T-helper 2 cell treated with Interferon-gamma antibody and Interleukin-4, amounts not matched to agents 5 μg/mL and 100 μg/mL, for 36 hours (primary cell): ENCODE measurements at regions not wholly inside any gene's neighbourhood (a gene's known extent, or its start where the extent isn't known, plus 50 kb on each side); places are given as distances from the start of the nearest gene placed in this dataset.
"Not testable (repeated sequence)": the region's sequence is repeated elsewhere in the genome, so short reads cannot be mapped to it uniquely, and the experiment has no call there.

ENCODE experiments used
- DNase-seq: peaks from one replicate; pipeline ENCODE4 v3.0.0; 2021; ENCODE audit warnings: low spot score
- H3K27ac Mint-ChIP-seq: one replicate; pipeline ENCODE4 v1.8.0; 2021; ENCODE audit warnings: mild to moderate bottlenecking, mixed read lengths
- H3K27me3 Mint-ChIP-seq: one replicate; pipeline ENCODE4 v1.8.0; 2021; ENCODE audit warnings: low read depth, mixed read lengths
- H3K36me3 Mint-ChIP-seq: one replicate; pipeline ENCODE4 v1.8.0; 2021; ENCODE audit warnings: low read depth, mixed read lengths
- H3K4me1 Mint-ChIP-seq: one replicate; pipeline ENCODE4 v1.8.0; 2021; ENCODE audit warnings: low read depth, mixed read lengths
- H3K4me3 Mint-ChIP-seq: one replicate; pipeline ENCODE4 v1.8.0; 2022; ENCODE audit warnings: mild to moderate bottlenecking, moderate library complexity, mixed read lengths
- H3K9me3 Mint-ChIP-seq: one replicate; pipeline ENCODE4 v1.8.0; 2021; ENCODE audit warnings: mixed read lengths

- not testable (repeated sequence) for H3K36me3 Mint-ChIP-seq, H3K27ac Mint-ChIP-seq, H3K4me1 Mint-ChIP-seq
Measured at GRCh38 chr17:21603292-21603691, 89.0 kb upstream of the KCNJ18 start.

GRCh38 chr17:21611443-21611842 lies 80.9 kb upstream of the KCNJ18 start:
- not testable (repeated sequence) for H3K36me3 Mint-ChIP-seq, DNase-seq, H3K4me3 Mint-ChIP-seq, H3K27ac Mint-ChIP-seq, H3K27me3 Mint-ChIP-seq, H3K9me3 Mint-ChIP-seq, H3K4me1 Mint-ChIP-seq

More at GRCh38 chr17:21603292-21603691, 89.0 kb upstream of the KCNJ18 start:
- not testable (repeated sequence) for H3K9me3 Mint-ChIP-seq, DNase-seq, H3K4me3 Mint-ChIP-seq
- peaks cover 12% of the 10 kb centered on the region for H3K27me3 Mint-ChIP-seq

- H3K27me3 Mint-ChIP-seq, H3K4me3 Mint-ChIP-seq, H3K36me3 Mint-ChIP-seq, H3K9me3 Mint-ChIP-seq, DNase-seq, H3K4me1 Mint-ChIP-seq, H3K27ac Mint-ChIP-seq: not testable (repeated sequence)
Measured at GRCh38 chr17:21612123-21613070, 79.9 kb upstream of the KCNJ18 start.

GRCh38 chr17:21613071-21613429 lies 79.3 kb upstream of the KCNJ18 start:
- Mint-ChIP-seq H3K36me3 (no peaks in the 10 kb centered on the region), H3K4me1 (no peaks in the 10 kb centered on the region), H3K27me3 (peaks cover 2% of the 10 kb centered on the region), H3K27ac (no peak overlapping the region), H3K9me3 (no peaks in the 10 kb centered on the region), H3K4me3 (no peak overlapping the region)
- no peak for DNase-seq

GRCh38 chr17:21626987-21627386 lies 65.3 kb upstream of the KCNJ18 start:
- not testable (repeated sequence) for H3K27ac Mint-ChIP-seq, DNase-seq, H3K4me3 Mint-ChIP-seq, H3K36me3 Mint-ChIP-seq, H3K27me3 Mint-ChIP-seq, H3K4me1 Mint-ChIP-seq, H3K9me3 Mint-ChIP-seq
